Right ventricle myocardium superior (tissue), 1 donor: ENCODE measurements at regions not wholly inside any gene's neighbourhood (a gene's known extent, or its start where the extent isn't known, plus 50 kb on each side); places are given as distances from the start of the nearest gene placed in this dataset.

ENCODE experiments used
- ATAC-seq: fragments of 200-7000 bp; cut with Tn5 transposase; one replicate; pipeline ENCODE4 v1.9.1; 2020; ENCODE audit warnings: mild to moderate bottlenecking; ENCODE audit not compliant: poor library complexity
- DNase-seq: peaks from one replicate; pipeline ENCODE4 v3.0.0-alpha.2; 2020
- intact Hi-C: fragments of 100-400 bp; cut with DNase I; formaldehyde crosslinking; loops from one replicate; pipeline ENCODE4 v1.11.2; 2022
- donor health status: DM: no; HTN: yes; CAD: no; lungs with severe emphysema.

DNA sequence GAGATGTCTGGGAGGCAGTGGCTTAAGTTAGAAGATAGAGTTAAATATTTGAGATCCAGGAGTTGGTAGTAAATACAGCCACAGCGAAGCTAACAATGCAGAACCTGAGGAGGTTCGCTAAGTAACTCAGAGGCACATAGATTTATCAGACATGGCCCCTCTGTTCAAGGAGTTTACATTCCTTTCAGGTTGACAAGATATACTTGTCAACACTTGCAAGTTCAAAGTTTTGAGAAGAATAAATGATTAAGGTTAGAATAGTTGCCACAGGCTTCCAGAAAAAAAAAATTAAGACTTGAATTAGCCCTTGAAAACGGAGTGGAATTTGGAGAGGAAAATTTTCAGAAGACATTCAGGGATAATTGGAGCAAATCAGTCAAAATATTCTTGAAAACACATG, 658.3 kb upstream of the WWC1 start:
- DNase-seq, result no peak
- no peak for ATAC-seq
- intact Hi-C loops, result no loop called here

DNA sequence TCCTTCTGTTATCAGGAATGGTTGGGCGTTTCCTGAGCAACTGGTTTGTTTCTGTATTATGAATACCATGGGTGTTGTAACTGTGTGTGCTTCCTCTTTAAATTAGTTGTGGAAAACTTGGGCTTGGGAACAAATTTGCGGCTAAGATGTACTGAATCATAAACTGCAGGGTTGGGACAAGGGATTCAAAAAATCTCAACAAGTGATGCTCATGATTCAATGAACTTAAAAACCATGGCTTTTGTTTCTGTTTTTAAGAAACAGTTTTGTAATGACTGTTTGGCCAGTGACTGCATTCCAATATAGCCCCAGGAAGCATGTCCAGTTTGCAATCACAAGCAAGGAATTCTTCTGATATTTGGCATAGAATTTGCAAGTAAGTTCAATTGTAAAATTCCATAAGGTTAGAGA, 657.5 kb upstream of the WWC1 start:
- intact Hi-C loops, result no loop called here
- no peak for ATAC-seq
- DNase-seq, result no peak

DNA sequence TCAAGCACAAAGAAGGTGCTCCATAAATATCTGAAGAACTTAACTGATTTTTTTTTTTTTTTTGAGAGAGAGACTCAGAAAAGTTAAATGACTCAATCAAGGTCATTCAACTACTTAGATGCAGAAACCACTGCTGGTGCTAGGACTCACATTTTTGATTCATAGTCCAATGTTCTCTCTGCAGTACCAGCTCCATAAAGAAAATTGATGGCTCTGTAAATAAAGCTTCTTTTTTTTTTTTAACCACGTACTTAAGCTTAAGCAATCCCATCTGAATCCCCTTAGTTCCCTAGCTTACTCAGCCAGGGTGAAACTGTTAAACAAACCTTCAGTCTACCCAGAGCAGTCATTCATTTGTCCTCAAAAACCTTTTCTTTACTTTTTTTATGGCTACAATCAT, 657.0 kb upstream of the WWC1 start:
- ATAC-seq (no peak), DNase-seq (no peak)
- intact Hi-C loops, result no loop called here

DNA sequence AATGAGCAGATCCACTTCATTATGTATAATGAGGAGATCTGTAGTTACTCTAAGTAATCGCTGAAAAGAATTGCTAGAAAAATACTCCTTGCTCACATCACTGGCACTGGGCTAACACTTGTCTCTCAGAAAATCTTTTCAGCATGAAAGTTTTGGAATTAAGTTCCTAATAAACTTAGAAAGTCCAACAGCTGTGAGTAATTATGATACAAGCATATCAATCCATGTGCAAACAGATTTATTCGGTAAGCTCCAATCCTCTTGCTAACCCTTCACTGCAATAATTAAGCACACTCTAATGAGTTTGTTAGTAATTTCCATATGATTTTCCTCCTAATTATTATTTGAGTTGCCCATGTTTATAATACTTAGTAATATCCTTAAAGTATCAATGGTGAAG, 652.6 kb upstream of the WWC1 start:
- ATAC-seq, result no peak
- intact Hi-C loops, result no loop called here
- DNase-seq, result no peak

DNA sequence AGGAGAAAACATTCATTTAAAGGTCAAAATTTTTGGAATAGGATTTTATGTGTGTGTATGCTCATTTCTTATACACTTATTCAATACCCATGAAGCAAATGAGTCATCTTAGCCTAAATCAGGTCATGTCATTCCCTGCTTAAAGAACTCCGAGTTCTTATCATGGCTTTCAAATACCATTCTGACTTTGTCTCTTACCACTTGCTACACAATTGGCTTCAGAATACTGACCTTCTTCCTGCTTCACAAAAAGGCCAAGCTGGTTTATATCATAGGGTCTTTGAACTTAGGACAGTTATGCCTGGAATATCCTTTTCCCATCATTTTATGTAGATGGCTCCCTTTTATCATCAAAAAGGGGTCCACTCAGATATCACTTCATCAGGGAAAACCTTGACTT, 652.2 kb upstream of the WWC1 start:
- peak; percentile 34 for ATAC-seq
- intact Hi-C loops, result no loop called here

DNA sequence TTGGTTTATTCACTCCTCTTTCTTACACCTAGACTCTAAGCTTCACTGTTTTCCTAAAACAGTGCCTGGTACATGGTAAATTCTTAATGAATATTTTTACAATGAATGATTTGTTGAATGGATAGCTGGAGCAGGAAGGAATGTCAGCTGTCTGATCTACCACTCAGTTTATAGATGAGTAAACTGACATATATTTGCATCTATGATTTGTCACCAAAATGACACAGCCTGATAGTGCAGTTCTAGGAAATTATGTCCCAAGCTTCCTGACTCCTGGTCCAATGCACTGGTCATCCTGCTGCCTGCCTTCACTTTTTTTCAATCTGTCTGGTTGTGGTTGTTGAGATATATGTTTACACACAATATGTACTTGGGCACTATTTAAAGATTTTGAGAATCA, 651.7 kb upstream of the WWC1 start:
- DNase-seq, result no peak

More for the DNA sequence above, 652.2 kb upstream of the WWC1 start:
- no peak for DNase-seq

DNA sequence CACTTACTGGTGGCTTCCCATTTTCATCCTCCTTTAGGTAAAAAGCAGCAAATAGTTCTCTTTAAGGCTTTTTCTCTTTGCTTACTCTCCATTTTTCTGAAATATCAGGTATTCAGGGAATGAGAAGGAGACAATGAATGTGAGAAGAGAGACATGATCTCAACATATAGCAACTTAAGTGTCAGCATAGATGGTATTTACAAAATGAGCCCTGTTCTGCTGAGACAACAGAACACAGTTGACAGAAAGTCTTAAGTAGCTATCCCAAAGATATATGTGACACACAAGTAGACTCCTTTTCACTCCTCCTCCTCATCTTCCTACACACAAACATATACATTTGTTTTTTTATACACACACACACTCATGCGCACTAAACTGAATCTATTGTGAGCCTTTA, 649.3 kb upstream of the WWC1 start:
- ATAC-seq (no peak), DNase-seq (no peak)
- intact Hi-C loops, result no loop called here

More for the DNA sequence above, 651.7 kb upstream of the WWC1 start:
- intact Hi-C loops, result no loop called here
- ATAC-seq, result no peak

DNA sequence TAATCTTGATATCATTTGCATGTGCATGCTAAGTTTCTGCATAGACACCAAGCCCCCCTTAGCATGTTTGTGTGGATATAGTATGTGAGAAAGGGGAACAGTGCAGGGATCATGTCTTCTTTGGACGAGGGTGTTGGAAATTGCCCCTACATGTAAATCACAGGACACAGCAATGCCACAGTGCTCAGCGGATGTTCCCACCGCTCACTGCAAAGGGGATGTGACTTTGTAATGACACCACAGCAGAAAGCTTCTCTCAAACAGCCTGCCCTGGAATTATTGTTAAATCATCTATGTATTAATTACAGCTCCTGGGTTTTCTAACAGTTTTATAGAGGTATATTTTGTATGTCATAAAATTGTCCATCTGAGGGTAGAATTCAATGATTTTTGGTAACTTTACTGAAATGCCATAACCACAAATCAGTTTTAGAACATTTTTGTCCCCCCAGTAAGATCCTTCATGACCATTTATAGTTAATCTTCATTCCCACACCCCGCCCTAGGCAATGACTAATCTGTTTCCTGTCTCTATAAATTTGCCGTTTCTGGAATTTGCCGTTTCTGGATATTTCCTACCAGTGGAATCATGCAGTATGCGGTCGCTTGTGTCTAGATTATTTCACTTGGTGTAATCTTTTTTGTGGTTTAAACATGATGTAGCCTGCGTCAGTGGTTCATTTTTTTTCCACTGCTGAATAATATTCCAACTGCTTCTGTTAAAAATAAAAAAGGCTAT, 648.5 kb upstream of the WWC1 start:
- DNase-seq (no peak), ATAC-seq (no peak)
- intact Hi-C loops, result no loop called here

DNA sequence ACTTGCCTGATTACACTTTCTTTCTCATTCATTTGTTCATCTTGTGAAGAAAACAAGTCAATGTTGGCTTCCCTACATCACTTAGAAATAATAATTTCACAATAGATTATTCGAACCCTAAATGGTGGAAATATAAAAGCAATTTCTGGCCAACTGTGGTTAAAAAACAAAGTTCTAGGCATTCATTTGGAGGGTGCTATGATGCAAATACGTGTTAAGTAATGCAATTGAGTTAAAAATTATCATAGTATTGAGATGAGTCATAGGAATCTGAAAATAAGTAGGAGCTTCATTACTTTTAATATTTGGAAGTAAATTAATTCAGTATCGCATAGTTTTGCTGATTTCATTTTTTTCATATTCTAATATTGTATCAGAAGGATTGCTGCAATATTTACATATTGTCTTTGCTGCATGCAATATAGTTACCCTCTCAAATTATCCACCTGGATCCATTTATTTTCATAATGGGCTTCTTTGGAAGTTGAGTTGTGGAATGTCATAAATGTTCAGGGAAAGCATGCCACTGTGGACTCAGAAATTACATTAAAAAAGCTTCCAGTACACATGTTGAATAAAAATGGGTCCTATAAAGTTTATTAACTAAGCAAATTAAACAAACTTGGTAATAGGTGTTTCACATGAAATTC, 647.7 kb upstream of the WWC1 start:
- no peak for DNase-seq
- no peak for ATAC-seq
- intact Hi-C loops, result no loop called here

DNA sequence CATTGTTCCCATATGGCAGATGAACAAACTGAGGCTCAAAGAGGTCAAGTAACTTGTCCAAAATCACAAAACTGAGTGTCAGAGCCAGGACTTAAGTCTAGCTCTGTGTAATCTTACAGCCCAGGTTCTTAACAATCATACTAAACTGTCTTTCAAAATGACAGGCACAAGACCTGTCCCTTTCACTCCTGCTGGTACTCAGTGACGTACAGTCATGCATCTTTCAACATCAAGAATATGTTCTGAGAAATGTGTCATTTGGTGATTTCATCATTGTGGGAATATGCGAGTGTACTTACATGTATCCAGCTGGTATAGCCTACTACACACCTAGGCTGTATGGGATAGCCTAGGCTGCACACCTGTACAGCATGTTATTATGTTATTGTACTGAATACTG, 646.8 kb upstream of the WWC1 start:
- no peak for ATAC-seq
- no peak for DNase-seq
- intact Hi-C loops, result no loop called here

DNA sequence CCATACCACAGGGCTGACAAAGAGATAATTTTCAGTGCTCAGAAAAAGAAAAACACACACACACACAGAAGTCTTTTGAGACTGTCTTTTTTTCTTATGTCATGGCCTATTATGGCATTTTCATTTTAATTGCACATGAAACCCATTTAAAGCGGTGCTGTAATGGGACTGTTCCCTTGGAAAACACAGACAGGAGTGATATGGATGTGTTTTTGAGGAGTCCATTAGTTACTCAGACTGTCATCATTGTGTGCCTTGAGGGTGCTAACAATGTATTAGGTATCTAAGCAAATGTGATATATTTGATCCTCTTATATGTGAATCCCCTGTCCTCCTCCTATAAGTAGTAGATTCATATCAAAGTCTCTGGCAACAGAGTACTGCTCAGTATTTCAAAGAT, 642.0 kb upstream of the WWC1 start:
- DNase-seq, result no peak
- no peak for ATAC-seq
- intact Hi-C loops, result no loop called here

DNA sequence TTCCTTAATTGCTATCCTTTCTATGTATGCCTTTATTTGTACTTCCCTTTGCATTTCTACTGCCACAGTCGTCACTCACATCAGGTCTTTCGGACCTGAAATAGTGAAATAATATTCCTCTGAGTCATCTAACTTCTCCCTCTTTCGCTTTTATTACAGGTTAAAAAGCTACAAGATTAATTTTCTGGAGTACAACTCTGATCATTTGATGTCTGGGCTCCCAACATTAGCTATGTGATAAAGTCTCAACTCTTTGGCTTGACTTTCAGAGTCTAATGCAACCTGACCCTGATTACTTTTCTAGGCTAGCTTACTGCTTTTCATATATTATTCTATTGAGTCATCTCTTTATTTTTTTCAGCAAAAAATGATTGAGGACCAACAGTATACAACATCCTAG, 638.8 kb upstream of the WWC1 start:
- DNase-seq (no peak), ATAC-seq (no peak)
- intact Hi-C loops, result no loop called here

DNA sequence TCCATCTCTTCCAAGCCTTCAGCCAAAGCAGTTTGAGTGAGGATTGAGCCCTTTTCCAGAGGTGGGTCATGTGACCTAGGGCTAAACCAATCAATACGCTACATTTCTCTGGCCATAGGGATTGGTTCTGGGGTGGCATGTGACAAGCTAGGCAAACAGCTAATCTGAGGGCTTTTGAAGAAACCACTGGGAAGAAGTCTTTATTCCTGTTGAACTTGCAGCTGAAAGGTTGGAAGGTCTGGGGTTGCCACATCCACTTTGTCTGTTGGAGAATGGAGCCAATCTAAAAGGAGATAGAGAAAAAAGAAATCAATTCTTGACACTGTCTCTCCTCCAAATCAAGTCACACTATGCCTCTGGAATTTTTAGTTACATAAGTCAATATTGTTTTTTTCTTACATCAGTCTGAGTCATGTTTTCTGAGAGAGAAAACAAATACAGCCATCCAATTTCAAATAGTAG, 637.8 kb upstream of the WWC1 start:
- no peak for DNase-seq
- intact Hi-C loops, result no loop called here
- ATAC-seq, result no peak

DNA sequence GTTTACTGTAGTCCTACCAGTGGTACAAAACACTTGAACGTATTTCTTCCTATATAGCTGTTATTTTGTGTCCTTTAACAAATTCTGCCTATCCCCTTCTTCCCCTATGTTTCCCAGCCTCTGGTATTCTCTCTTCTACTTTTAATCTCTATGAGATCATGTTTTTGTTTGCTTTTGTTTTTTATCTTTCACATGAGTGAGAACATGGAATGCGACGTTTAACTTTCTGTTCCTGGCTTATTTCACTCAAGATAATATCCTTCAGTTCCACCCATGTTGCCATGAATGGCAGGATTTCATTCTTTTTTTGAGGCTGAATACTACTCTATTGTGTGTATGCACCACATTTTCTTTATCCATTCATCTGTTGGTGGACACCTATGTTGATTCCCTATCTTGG, 634.4 kb upstream of the WWC1 start:
- intact Hi-C loops, result no loop called here
- no peak for ATAC-seq
- DNase-seq, result no peak

DNA sequence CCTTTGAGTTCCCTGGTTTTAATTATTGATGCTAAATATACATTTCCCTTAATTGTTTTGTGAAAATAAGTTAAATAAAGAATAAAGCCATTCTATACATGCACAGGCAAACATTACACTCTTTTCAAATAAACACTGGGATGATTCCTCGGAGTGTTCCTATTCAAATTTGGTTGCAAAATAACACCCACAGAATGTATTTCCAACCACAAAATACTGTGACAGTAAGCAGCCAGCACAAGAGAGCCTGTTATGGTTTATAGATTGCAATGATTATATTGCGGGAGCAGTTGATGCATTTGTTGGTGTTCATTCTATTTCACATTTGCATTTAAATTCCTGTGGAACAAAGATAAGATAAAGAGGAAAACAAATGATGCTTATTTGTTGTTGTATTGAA, 632.6 kb upstream of the WWC1 start:
- intact Hi-C loops, result no loop called here
- DNase-seq (no peak), ATAC-seq (no peak)

DNA sequence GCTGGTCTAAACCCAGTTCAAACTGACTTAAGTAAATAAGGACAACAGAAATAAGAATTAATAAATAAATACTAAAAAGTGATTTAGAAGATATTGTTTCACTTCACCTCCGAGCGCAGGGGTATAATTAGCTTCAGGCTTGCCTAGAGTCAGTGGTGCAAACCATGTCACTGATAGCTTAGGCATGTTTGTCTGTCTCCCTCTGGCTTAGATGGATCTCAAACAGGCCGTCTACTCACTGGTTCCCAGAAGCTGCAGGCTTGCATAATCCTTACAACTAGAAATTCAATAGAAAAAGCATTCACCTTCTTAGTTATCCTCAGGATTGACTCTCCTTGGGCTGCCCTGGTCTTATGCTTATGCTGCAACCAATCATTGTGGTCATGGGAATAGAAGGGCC, 629.8 kb upstream of the WWC1 start:
- intact Hi-C loops, result no loop called here
- no peak for ATAC-seq
- DNase-seq, result no peak

DNA sequence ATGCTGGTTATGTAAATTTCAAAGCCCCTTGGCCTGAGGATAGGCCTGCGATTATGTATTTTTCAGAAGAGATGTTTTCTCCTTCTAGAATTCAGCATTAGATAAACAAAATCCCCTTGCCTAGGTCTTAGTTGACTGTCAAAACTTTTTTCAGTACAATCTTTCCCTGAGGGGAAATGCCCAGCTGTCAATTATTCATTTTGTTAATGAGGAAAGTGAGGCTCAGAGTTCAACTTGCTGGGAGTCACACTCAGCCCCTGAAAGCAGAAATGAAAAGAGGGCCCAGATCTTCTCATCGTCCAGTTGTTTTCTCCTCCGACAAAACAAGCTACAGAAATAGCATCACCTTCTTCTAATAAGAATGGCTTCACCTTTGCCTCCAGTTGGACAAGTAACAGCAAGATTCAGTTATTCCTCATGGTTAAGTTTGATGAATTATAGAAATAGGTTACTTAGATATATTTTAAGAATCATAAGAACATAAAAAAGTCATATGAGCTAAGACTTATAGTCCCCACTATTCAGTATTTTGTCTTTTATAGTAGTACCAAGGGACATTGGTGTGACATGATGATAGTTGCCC, 627.1 kb upstream of the WWC1 start:
- intact Hi-C loops, result no loop called here
- DNase-seq, result no peak
- no peak for ATAC-seq

DNA sequence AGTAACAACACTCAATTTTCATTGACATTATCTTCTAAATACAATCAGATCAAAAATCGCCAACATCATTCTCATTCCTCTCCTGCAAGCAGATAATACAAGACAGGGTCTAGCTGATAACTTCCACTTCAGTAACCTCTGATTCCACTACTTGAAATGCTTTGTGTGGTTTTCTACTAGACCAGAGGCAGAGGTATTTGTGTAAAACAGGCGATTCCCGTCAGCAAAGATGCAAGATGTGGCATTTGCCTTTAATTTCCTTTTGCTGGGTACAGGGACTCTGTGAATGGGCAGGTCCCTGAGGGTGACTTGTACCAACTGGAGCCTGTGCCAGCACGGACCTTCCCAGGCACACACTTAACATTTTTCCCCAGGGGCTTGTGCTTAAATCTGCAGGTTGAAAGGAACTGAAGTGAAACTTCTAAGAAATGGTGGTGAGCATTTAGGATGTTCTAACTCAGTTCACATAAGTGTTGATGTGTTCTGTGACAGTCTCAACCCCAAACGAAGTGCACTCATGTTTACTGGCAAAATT, 625.5 kb upstream of the WWC1 start:
- ATAC-seq (no peak), DNase-seq (no peak)
- intact Hi-C loops, result no loop called here

DNA sequence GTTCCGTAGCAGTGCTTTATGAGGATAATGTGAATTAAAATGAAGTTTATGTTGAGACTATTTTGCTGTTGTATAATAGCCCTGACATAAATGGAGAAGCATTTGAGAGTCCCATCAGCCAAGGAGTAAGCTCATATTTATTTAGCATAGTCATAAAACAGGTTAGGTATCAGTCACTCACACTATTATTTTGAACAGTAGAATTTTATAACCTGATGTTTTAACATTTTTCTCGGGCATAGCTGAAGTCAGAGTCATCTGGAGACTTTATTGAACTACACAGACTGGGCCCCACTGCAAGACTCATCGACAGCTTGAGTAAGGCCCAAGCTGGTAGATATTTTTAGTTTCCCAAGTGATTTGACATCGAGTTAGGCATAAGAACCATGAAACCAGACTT, 620.3 kb upstream of the WWC1 start:
- ATAC-seq (no peak), DNase-seq (no peak)
- intact Hi-C loops, result no loop called here

DNA sequence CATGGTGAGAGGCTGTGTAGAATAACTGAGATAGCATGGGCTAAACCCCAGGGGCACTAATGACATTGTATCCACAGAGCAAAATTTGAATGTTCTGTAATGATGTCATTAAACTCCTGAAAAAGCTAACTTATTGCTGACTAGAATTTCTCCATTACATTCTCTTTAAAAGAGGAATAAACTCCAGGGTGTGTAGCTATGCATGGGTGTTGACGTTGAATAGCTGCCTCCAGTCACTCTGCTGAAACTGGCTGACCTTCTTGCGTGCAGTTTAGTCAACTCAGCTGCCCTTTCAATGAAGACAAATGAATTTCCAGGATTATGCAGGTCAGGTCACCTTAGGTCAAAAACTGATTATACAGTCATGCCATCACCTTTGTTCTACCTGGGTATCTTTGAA, 617.5 kb upstream of the WWC1 start:
- intact Hi-C loops, result no loop called here
- ATAC-seq (no peak), DNase-seq (no peak)
